ENCODE measurements at regions not wholly inside any gene's neighbourhood (a gene's known extent, or its start where the extent isn't known, plus 50 kb on each side); places are given as distances from the start of the nearest gene placed in this dataset.
A peak's percentile ranks its signal among the peaks of the same experiment; 100 is the strongest.

GRCh38 chr12:87119713-87120112, 863.5 kb upstream of the MGAT4C start:
- no peak overlapping the region for H3K4me3 Mint-ChIP-seq (ENCODE audit: unreplicated experiment)
- no peak overlapping the region for H3K27ac Mint-ChIP-seq (ENCODE audit: unreplicated experiment)
- H3K9me3 Mint-ChIP-seq (ENCODE audit: unreplicated experiment), result no peaks in the 10 kb centered on the region

GRCh38 chr12:87117526-87117925, 861.3 kb upstream of the MGAT4C start:
- DNase-seq (ENCODE audit: low spot score), result no peak
- Mint-ChIP-seq H3K4me3 (ENCODE audit: unreplicated experiment) (no peak overlapping the region), H3K4me1 (ENCODE audit: unreplicated experiment) (peaks cover 9% of the 10 kb centered on the region), H3K27me3 (ENCODE audit: unreplicated experiment) (no peaks in the 10 kb centered on the region), H3K36me3 (ENCODE audit: low read depth, unreplicated experiment) (no peaks in the 10 kb centered on the region), H3K27ac (ENCODE audit: unreplicated experiment) (peak overlapping the region; percentile 22), H3K9me3 (ENCODE audit: unreplicated experiment) (no peaks in the 10 kb centered on the region)
- TF ChIP-seq CTCF (IDR thresholded peaks at IDR 0.05; ENCODE audit: unreplicated experiment), result no peak

More at GRCh38 chr12:87119713-87120112, 863.5 kb upstream of the MGAT4C start:
- H3K36me3 Mint-ChIP-seq (ENCODE audit: low read depth, unreplicated experiment), result no peaks in the 10 kb centered on the region
- peaks cover 6% of the 10 kb centered on the region for H3K4me1 Mint-ChIP-seq (ENCODE audit: unreplicated experiment)
- TF ChIP-seq CTCF (IDR thresholded peaks at IDR 0.05; ENCODE audit: unreplicated experiment), result no peak
- no peaks in the 10 kb centered on the region for H3K27me3 Mint-ChIP-seq (ENCODE audit: unreplicated experiment)
- no peak for DNase-seq (ENCODE audit: low spot score)

GRCh38 chr12:87116780-87117179, 860.6 kb upstream of the MGAT4C start:
- Mint-ChIP-seq H3K27ac (ENCODE audit: unreplicated experiment) (no peak overlapping the region), H3K4me1 (ENCODE audit: unreplicated experiment) (peaks cover 9% of the 10 kb centered on the region), H3K27me3 (ENCODE audit: unreplicated experiment) (no peaks in the 10 kb centered on the region), H3K9me3 (ENCODE audit: unreplicated experiment) (no peaks in the 10 kb centered on the region), H3K36me3 (ENCODE audit: low read depth, unreplicated experiment) (no peaks in the 10 kb centered on the region), H3K4me3 (ENCODE audit: unreplicated experiment) (no peak overlapping the region)
- no peak for DNase-seq (ENCODE audit: low spot score)
- TF ChIP-seq CTCF (IDR thresholded peaks at IDR 0.05; ENCODE audit: unreplicated experiment), result no peak

- no peak for DNase-seq (ENCODE audit: low spot score)
- no peaks in the 10 kb centered on the region for H3K9me3 Mint-ChIP-seq (ENCODE audit: unreplicated experiment)
- no peaks in the 10 kb centered on the region for H3K27me3 Mint-ChIP-seq (ENCODE audit: unreplicated experiment)
- no peaks in the 10 kb centered on the region for H3K36me3 Mint-ChIP-seq (ENCODE audit: low read depth, unreplicated experiment)
- H3K4me1 Mint-ChIP-seq (ENCODE audit: unreplicated experiment), result peaks cover 6% of the 10 kb centered on the region
- no peak overlapping the region for H3K27ac Mint-ChIP-seq (ENCODE audit: unreplicated experiment)
- TF ChIP-seq CTCF (IDR thresholded peaks at IDR 0.05; ENCODE audit: unreplicated experiment), result no peak
- no peak overlapping the region for H3K4me3 Mint-ChIP-seq (ENCODE audit: unreplicated experiment)
These were observed 856.6 kb upstream of the MGAT4C start for GRCh38 chr12:87112571-87113345.

GRCh38 chr12:87107766-87108165, 851.6 kb upstream of the MGAT4C start:
- H3K27ac Mint-ChIP-seq (ENCODE audit: unreplicated experiment), result no peak overlapping the region
- no peak for DNase-seq (ENCODE audit: low spot score)
- no peak overlapping the region for H3K4me3 Mint-ChIP-seq (ENCODE audit: unreplicated experiment)
- no peaks in the 10 kb centered on the region for H3K4me1 Mint-ChIP-seq (ENCODE audit: unreplicated experiment)
- H3K27me3 Mint-ChIP-seq (ENCODE audit: unreplicated experiment), result no peaks in the 10 kb centered on the region
- H3K36me3 Mint-ChIP-seq (ENCODE audit: low read depth, unreplicated experiment), result no peaks in the 10 kb centered on the region
- H3K9me3 Mint-ChIP-seq (ENCODE audit: unreplicated experiment), result no peaks in the 10 kb centered on the region
- no peak for TF ChIP-seq CTCF (IDR thresholded peaks at IDR 0.05; ENCODE audit: unreplicated experiment)
